Stimulated activated CD8-positive, alpha-beta memory T cell treated with anti-CD3 and anti-CD28 coated beads, Interleukin-4, amount 100 ng/mL, for 1 hour (primary cell): ENCODE measurements at regions not wholly inside any gene's neighbourhood (a gene's known extent, or its start where the extent isn't known, plus 50 kb on each side); places are given as distances from the start of the nearest gene placed in this dataset.
"Not testable (repeated sequence)": the region's sequence is repeated elsewhere in the genome, so short reads cannot be mapped to it uniquely, and the experiment has no call there.

Experiments used
- DNase-seq, 2 donors: peaks; one replicate each; pipeline ENCODE4 v3.0.0-alpha.2; 2020; ENCODE audit warnings: low read depth in 2 of 2, low spot score in 1 of 2

GRCh38 chr6:14589175-14589574, 471.6 kb downstream of the CD83 start:
- DNase-seq: no peak

GRCh38 chr6:14590586-14590985, 473.0 kb downstream of the CD83 start:
- no peak for DNase-seq

- DNase-seq: no peak
Observed at GRCh38 chr6:14591998-14592397, 474.4 kb downstream of the CD83 start.

GRCh38 chr6:14593286-14593685, 475.7 kb downstream of the CD83 start:
- no peak for DNase-seq

GRCh38 chr6:14595751-14596150, 478.2 kb downstream of the CD83 start:
- DNase-seq: no peak

GRCh38 chr6:14596410-14596809, 478.8 kb downstream of the CD83 start:
- no peak for DNase-seq

- no peak for DNase-seq
Observed at GRCh38 chr6:14597090-14597489, 479.5 kb downstream of the CD83 start.

GRCh38 chr6:14598017-14598864, 480.7 kb downstream of the CD83 start:
- DNase-seq: no peak

- not testable (repeated sequence) for DNase-seq
Observed at GRCh38 chr6:14600306-14600705, 482.7 kb downstream of the CD83 start.

- DNase-seq: no peak
Observed at GRCh38 chr6:14601490-14601889, 483.9 kb downstream of the CD83 start.

GRCh38 chr6:14606353-14606752, 488.8 kb downstream of the CD83 start:
- DNase-seq: no peak

- no peak for DNase-seq
Observed at GRCh38 chr6:14610141-14610540, 492.6 kb downstream of the CD83 start.

- DNase-seq: no peak
Observed at GRCh38 chr6:14612016-14612980, 494.7 kb downstream of the CD83 start.

GRCh38 chr6:14614631-14615030, 497.1 kb downstream of the CD83 start:
- no peak for DNase-seq

GRCh38 chr6:14616656-14617055, 499.1 kb downstream of the CD83 start:
- DNase-seq: no peak

- no peak for DNase-seq
Observed at GRCh38 chr6:14618759-14619418, 501.3 kb downstream of the CD83 start.

- no peak for DNase-seq
Observed at GRCh38 chr6:14619419-14619781, 501.8 kb downstream of the CD83 start.

- no peak for DNase-seq
Observed at GRCh38 chr6:14620522-14620921, 502.9 kb downstream of the CD83 start.

GRCh38 chr6:14621518-14621917, 503.9 kb downstream of the CD83 start:
- DNase-seq: no peak

GRCh38 chr6:14622085-14622484, 504.5 kb downstream of the CD83 start:
- no peak for DNase-seq

- DNase-seq: no peak
Observed at GRCh38 chr6:14622909-14623505, 505.4 kb downstream of the CD83 start.
